Astrocyte of the spinal cord (primary cell): ENCODE measurements at regions not wholly inside any gene's neighbourhood (a gene's known extent, or its start where the extent isn't known, plus 50 kb on each side); places are given as distances from the start of the nearest gene placed in this dataset.
A peak's percentile ranks its signal among the peaks of the same experiment; 100 is the strongest.

Experiments
- DNase-seq: peaks from one replicate; pipeline ENCODE4 v3.0.0; 2011; ENCODE audit warnings: low read depth, low spot score
- H3K4me3 ChIP-seq: 2 replicates; pipeline ENCODE4 v1.5.1; 2011; ENCODE audit warnings: low read depth, mild to moderate bottlenecking, low read length, moderate library complexity
- in situ Hi-C: cut with HindIII; loops from 2 replicates; pipeline ENCODE4 v1.10.0; 2017; ENCODE audit warnings: low sequenced_read_pairs
- TF ChIP-seq, protein P1 (sequence below): IDR thresholded peaks from 2 replicates; pipeline ENCODE4 v1.5.1; 2012; ENCODE audit warnings: low read depth, mild to moderate bottlenecking, low read length, inconsistent platforms

DNA sequence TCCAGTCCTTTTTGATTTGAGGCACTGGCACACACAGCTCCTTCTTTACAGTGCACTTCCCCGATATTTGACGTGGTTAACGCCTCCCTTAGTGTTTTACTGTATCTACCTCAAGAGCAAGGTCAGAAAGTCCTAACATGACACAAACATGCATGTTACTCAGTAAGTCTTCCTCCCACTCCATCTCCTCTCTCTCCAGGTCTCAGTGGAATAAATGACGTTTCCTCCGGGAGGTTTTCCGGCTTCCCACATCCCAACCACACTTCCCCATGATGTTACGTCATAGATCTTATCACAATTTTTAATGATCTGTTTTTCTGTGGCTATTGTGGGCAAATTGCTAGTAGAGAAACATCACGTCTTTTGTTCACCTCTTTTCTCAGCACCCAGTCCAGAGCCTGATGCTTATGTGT, 165.7 kb downstream of the PTPN20 start:
- DNase-seq: no peak
- no peak overlapping the region for H3K4me3 ChIP-seq
- TF ChIP-seq, protein P1, sequence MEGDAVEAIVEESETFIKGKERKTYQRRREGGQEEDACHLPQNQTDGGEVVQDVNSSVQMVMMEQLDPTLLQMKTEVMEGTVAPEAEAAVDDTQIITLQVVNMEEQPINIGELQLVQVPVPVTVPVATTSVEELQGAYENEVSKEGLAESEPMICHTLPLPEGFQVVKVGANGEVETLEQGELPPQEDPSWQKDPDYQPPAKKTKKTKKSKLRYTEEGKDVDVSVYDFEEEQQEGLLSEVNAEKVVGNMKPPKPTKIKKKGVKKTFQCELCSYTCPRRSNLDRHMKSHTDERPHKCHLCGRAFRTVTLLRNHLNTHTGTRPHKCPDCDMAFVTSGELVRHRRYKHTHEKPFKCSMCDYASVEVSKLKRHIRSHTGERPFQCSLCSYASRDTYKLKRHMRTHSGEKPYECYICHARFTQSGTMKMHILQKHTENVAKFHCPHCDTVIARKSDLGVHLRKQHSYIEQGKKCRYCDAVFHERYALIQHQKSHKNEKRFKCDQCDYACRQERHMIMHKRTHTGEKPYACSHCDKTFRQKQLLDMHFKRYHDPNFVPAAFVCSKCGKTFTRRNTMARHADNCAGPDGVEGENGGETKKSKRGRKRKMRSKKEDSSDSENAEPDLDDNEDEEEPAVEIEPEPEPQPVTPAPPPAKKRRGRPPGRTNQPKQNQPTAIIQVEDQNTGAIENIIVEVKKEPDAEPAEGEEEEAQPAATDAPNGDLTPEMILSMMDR: no peak
- in situ Hi-C loops: no loop called here

DNA sequence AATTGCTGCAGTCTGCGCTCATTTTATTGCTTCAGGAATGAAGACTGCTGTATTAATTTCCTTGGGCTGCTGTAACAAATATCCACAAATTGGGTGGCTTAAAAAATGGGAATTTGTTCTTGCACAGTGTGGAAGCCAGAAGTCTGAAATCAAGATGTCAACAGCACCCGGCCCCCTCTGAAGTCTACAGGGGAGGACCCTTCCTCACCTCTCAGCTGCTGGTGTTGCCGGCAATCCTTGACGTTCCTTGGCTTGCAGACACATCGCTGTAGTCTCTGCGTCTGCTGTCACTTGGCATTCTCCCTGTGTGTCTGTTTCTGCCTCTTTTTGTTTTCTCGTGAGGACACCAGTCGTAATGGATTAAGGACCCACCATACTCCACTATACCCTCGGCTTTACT, 166.2 kb downstream of the PTPN20 start:
- TF ChIP-seq, protein P1: no peak
- DNase-seq: no peak
- in situ Hi-C loops: no loop called here
- H3K4me3 ChIP-seq: no peak overlapping the region

DNA sequence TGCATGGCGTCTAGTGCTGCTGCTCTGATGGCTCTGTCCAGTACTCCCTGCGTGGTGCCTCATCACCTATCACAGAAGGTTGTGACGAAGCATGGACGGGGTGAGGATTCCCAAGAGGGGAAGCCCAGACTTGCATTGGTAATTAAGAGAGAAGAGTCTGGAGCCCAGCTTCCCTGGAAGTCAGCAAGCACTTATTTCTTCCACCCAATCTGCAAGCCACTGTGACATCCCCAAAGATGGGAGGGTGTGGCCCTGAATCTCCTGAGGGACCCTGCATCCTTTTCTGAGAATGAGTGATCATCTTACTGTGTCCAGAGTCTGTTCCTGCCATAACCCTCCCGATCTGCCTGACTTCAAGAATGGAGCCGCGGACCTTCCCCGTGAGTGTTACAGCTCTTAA, 166.7 kb downstream of the PTPN20 start:
- TF ChIP-seq, protein P1: no peak
- no peak for DNase-seq
- in situ Hi-C loops: no loop called here
- no peak overlapping the region for H3K4me3 ChIP-seq

DNA sequence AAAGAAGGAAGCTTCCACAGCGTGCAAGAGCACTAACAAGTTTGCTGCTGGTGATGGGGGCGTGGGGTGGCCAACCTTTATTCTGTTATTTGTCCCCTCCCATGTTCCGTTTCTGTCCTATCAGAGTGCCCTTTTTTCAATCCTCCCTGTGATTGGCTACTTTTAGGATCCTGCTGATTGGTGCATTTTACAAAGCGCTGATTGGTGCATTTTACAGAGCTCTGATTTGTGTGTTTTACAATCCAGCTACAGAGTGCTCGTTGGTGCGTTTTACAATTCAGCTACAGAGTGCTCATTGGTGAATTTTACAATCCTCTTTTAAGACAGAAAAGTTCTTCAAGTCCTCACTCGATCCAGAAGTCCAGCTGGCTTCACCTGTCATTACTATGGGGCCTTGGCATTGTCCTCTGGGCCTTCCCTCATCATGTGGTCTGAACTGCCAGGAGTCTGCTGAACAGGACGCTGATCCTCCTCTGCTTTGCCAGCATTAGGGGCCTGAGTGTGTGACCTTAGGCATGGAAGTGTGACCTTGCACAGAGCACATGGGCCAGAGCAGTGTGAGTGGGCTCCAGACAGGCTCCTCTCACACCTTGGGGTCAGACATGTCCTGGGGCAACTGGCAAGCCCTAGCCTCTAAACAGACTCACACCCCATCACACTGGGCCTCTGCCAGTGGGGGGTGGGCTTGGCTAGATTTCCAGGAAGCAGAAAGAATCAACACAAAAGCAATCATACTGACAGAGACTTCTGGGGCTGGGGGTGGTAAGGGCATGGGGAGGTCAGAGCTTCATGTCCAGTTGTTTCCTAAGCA, 167.4 kb downstream of the PTPN20 start:
- no peak overlapping the region for H3K4me3 ChIP-seq
- no peak for DNase-seq
- TF ChIP-seq, protein P1: no peak
- in situ Hi-C loops: no loop called here

DNA sequence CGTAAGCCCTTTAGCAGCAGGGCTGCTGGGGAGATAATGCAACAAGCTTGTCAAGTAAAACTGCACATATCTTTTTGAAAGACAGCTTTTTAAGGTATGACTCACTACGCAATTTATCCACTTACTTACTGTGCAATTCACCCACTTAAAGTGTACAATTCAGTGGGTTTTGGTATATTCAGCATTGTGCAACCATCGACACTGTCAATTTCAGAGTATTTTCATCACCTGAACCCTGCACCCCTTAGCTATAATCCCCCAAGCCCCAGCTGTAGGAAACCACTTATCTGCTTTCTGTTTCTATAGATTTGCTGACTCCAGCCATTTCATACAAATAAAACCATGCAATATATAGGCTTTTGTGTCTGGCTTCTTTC, 168.0 kb downstream of the PTPN20 start:
- DNase-seq: peak; percentile 2
- no peak overlapping the region for H3K4me3 ChIP-seq
- TF ChIP-seq, protein P1: no peak
- in situ Hi-C loops: no loop called here

DNA sequence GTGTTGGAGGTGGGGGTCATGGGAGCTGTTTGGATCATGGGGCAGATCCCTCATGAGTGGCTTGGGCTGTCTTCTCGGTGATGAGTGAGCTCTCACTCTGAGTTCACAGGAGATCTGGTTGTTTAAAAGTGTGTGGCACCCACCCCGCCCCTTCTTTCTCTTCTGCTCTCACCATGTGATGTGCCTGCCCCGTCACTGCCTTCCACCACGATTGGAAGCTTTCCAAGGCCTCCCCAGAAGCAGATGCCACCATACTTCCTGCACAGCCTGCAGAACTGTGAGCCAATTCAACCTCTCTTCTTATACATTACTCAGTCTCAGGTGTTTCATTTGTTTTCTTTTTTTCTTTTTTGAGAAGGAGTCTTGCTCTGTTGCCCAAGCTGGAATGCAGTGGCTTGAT, 170.0 kb downstream of the PTPN20 start:
- in situ Hi-C loops: no loop called here
- H3K4me3 ChIP-seq: no peak overlapping the region
- DNase-seq: no peak
- TF ChIP-seq, protein P1: no peak
